Ishikawa (cell line): ENCODE measurements at regions not wholly inside any gene's neighbourhood (a gene's known extent, or its start where the extent isn't known, plus 50 kb on each side); places are given as distances from the start of the nearest gene placed in this dataset.

Experiments used
- CEBPB ChIP-seq: IDR thresholded peaks from 2 replicates; pipeline ENCODE4 v1.6.1; 2012
- CREB1 ChIP-seq: IDR thresholded peaks from 2 replicates; pipeline ENCODE4 v1.6.1; 2012; ENCODE audit warnings: low read depth
- EP300 ChIP-seq: IDR thresholded peaks from 2 replicates; pipeline ENCODE4 v1.6.1; 2012; ENCODE audit warnings: borderline replicate concordance
- FOXM1 ChIP-seq: IDR thresholded peaks from 2 replicates; pipeline ENCODE4 v1.6.1; 2012; ENCODE audit warnings: low read depth, borderline replicate concordance
- NFIC ChIP-seq: IDR thresholded peaks from 2 replicates; pipeline ENCODE4 v1.6.1; 2012
- RAD21 ChIP-seq: IDR thresholded peaks from 2 replicates; pipeline ENCODE4 v1.6.1; 2012; ENCODE audit warnings: low read depth
- TAF1 ChIP-seq: IDR thresholded peaks from 2 replicates; pipeline ENCODE4 v1.6.1; 2012; ENCODE audit warnings: low read depth, mild to moderate bottlenecking
- TCF12 ChIP-seq: IDR thresholded peaks from 2 replicates; pipeline ENCODE4 v1.6.1; 2012; ENCODE audit warnings: low read depth
- YY1 ChIP-seq: IDR thresholded peaks from 2 replicates; pipeline ENCODE4 v1.6.1; 2012; ENCODE audit warnings: low read depth
- TF ChIP-seq, protein P1 (sequence below): IDR thresholded peaks from 2 replicates; pipeline ENCODE4 v1.6.1; 2012
- TF ChIP-seq, protein P2 (sequence below): IDR thresholded peaks from 2 replicates; pipeline ENCODE4 v1.6.1; 2012; ENCODE audit warnings: low read depth, mild to moderate bottlenecking

DNA sequence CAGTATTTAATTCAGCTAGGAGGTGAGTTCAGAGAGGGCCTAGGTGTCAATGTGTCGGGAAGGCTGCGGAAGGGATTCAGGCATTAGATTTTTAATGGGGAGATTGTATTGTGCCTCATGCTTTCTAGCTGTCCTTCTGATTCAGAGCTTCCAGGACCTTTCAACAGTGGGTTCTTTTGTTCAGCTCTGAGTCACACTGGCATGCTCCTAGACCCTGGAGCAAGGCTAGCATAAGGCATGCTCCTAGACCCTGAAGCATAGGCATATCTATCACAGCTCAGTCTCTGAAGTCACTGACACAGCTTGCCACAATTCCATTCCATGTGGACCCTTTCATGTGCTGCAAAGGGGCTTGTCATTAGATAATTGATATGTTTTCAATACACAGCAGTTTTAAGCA lies 396.9 kb downstream of the RAB38 start:
- TF ChIP-seq YY1 (no peak), CREB1 (no peak), TAF1 (no peak), CEBPB (no peak), EP300 (no peak), NFIC (no peak), RAD21 (no peak), FOXM1 (no peak), TCF12 (no peak)
- TF ChIP-seq, protein P1, sequence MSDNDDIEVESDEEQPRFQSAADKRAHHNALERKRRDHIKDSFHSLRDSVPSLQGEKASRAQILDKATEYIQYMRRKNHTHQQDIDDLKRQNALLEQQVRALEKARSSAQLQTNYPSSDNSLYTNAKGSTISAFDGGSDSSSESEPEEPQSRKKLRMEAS: no peak
- TF ChIP-seq, protein P2, sequence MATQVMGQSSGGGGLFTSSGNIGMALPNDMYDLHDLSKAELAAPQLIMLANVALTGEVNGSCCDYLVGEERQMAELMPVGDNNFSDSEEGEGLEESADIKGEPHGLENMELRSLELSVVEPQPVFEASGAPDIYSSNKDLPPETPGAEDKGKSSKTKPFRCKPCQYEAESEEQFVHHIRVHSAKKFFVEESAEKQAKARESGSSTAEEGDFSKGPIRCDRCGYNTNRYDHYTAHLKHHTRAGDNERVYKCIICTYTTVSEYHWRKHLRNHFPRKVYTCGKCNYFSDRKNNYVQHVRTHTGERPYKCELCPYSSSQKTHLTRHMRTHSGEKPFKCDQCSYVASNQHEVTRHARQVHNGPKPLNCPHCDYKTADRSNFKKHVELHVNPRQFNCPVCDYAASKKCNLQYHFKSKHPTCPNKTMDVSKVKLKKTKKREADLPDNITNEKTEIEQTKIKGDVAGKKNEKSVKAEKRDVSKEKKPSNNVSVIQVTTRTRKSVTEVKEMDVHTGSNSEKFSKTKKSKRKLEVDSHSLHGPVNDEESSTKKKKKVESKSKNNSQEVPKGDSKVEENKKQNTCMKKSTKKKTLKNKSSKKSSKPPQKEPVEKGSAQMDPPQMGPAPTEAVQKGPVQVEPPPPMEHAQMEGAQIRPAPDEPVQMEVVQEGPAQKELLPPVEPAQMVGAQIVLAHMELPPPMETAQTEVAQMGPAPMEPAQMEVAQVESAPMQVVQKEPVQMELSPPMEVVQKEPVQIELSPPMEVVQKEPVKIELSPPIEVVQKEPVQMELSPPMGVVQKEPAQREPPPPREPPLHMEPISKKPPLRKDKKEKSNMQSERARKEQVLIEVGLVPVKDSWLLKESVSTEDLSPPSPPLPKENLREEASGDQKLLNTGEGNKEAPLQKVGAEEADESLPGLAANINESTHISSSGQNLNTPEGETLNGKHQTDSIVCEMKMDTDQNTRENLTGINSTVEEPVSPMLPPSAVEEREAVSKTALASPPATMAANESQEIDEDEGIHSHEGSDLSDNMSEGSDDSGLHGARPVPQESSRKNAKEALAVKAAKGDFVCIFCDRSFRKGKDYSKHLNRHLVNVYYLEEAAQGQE: no peak
